GM03348 (cell line): ENCODE measurements at regions not wholly inside any gene's neighbourhood (a gene's known extent, or its start where the extent isn't known, plus 50 kb on each side); places are given as distances from the start of the nearest gene placed in this dataset.

Source experiments
- DNase-seq: peaks from one replicate; pipeline ENCODE4 v3.0.0; 2012; ENCODE audit warnings: low spot score

- no peak for DNase-seq
Measured at GRCh38 chr4:155094201-155094820, 114.1 kb upstream of the NPY2R start.

GRCh38 chr4:155099231-155099630 lies 109.2 kb upstream of the NPY2R start:
- DNase-seq, result no peak

- no peak for DNase-seq
Measured at GRCh38 chr4:155106629-155107028, 101.8 kb upstream of the NPY2R start.

GRCh38 chr4:155107059-155107458 lies 101.4 kb upstream of the NPY2R start:
- DNase-seq, result no peak

- DNase-seq, result no peak
Measured at GRCh38 chr4:155114790-155115189, 93.6 kb upstream of the NPY2R start.

GRCh38 chr4:155119006-155119405 lies 89.4 kb upstream of the NPY2R start:
- no peak for DNase-seq

- DNase-seq, result no peak
Measured at GRCh38 chr4:155120536-155120935, 87.9 kb upstream of the NPY2R start.

GRCh38 chr4:155122382-155122781 lies 86.1 kb upstream of the NPY2R start:
- no peak for DNase-seq

- DNase-seq, result no peak
Measured at GRCh38 chr4:155134136-155134535, 74.3 kb upstream of the NPY2R start.

- DNase-seq, result no peak
Measured at GRCh38 chr4:155140889-155141288, 67.5 kb upstream of the NPY2R start.

GRCh38 chr4:155143512-155143911 lies 64.9 kb upstream of the NPY2R start:
- no peak for DNase-seq
